VCaP (cell line): ENCODE measurements at regions not wholly inside any gene's neighbourhood (a gene's known extent, or its start where the extent isn't known, plus 50 kb on each side); places are given as distances from the start of the nearest gene placed in this dataset.
"Not testable (repeated sequence)": the region's sequence is repeated elsewhere in the genome, so short reads cannot be mapped to it uniquely, and the experiment has no call there.

Source experiments
- H3K27ac ChIP-seq: fragments of 450-650 bp; 2 replicates; pipeline ENCODE4 v1.5.1; 2017
- TF ChIP-seq, protein P1 (sequence below): fragments of 450-650 bp; conservative IDR thresholded peaks from 2 replicates; pipeline ENCODE4 v1.5.1; 2017; ENCODE audit warnings: mild to moderate bottlenecking, moderate library complexity

DNA sequence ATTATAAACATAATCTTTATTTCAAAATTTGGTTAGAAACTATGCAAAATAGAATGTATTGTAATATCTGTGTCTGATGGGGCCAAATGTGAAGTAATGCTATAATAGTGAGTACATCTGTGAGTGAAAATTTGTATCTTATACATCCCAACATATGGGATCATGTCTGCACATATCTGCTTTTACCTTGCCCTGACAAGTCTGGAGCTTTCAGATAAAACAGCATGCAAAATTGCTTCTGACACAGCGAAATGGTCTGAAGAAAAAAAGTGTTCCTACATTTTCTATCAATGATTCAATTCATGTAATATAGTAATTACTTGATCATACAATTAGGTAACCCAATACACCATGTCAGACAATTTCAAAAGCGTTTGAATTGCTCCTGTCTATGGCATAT lies 58.1 kb upstream of the P3H2 start:
- TF ChIP-seq, protein P1, sequence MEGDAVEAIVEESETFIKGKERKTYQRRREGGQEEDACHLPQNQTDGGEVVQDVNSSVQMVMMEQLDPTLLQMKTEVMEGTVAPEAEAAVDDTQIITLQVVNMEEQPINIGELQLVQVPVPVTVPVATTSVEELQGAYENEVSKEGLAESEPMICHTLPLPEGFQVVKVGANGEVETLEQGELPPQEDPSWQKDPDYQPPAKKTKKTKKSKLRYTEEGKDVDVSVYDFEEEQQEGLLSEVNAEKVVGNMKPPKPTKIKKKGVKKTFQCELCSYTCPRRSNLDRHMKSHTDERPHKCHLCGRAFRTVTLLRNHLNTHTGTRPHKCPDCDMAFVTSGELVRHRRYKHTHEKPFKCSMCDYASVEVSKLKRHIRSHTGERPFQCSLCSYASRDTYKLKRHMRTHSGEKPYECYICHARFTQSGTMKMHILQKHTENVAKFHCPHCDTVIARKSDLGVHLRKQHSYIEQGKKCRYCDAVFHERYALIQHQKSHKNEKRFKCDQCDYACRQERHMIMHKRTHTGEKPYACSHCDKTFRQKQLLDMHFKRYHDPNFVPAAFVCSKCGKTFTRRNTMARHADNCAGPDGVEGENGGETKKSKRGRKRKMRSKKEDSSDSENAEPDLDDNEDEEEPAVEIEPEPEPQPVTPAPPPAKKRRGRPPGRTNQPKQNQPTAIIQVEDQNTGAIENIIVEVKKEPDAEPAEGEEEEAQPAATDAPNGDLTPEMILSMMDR = no peak
- no peak overlapping the region for H3K27ac ChIP-seq

- not testable (repeated sequence) for H3K27ac ChIP-seq
Observed at GRCh38 chr3:190176933-190177525, 56.3 kb upstream of the P3H2 start.

DNA sequence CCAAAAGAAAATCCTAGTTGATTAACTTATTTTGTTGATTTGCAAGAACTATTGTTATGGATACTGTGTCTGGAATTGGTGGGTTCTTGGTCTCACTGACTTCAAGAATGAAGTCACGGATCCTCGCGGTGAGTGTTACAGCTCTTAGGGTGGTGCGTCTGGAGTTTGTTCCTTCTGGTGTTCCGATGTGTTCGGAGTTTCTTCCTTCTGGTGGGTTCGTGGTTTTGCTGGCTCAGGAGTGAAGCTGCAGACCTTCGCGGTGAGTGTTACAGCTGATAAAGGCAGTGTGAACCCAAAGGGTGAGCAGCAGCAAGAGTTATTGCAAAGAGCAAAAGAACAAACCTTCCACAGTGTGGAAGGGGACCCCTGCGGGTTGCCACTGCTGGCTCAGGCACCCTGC lies 55.4 kb upstream of the P3H2 start:
- not testable (repeated sequence) for H3K27ac ChIP-seq

GRCh38 chr3:190175490-190175889 lies 54.8 kb upstream of the P3H2 start:
- TF ChIP-seq, protein P1 = no peak
- no peak overlapping the region for H3K27ac ChIP-seq

- TF ChIP-seq, protein P1 = no peak
- H3K27ac ChIP-seq = no peak overlapping the region
Observed at GRCh38 chr3:190174471-190174870, 53.8 kb upstream of the P3H2 start.

GRCh38 chr3:190173426-190173825 lies 52.7 kb upstream of the P3H2 start:
- TF ChIP-seq, protein P1 = no peak
- no peak overlapping the region for H3K27ac ChIP-seq

GRCh38 chr3:190172751-190173150 lies 52.1 kb upstream of the P3H2 start:
- TF ChIP-seq, protein P1 = no peak
- H3K27ac ChIP-seq = no peak overlapping the region
